Activated CD4-positive, alpha-beta T cell treated with anti-CD3 and anti-CD28 coated beads for 1 hour (primary cell): ENCODE measurements at regions not wholly inside any gene's neighbourhood (a gene's known extent, or its start where the extent isn't known, plus 50 kb on each side); places are given as distances from the start of the nearest gene placed in this dataset.
"Not testable (repeated sequence)": the region's sequence is repeated elsewhere in the genome, so short reads cannot be mapped to it uniquely, and the experiment has no call there.

ENCODE experiments used
- DNase-seq: peaks from one replicate; pipeline ENCODE4 v3.0.0-alpha.2; 2020

GRCh38 chr5:82532075-82532474, 253.9 kb upstream of the RPS23 start:
- not testable (repeated sequence) for DNase-seq

- DNase-seq = no peak
These were observed 248.4 kb upstream of the RPS23 start for GRCh38 chr5:82526540-82526939.

GRCh38 chr5:82525626-82526025, 247.5 kb upstream of the RPS23 start:
- DNase-seq = no peak

GRCh38 chr5:82523633-82524032, 245.5 kb upstream of the RPS23 start:
- no peak for DNase-seq

- no peak for DNase-seq
These were observed 244.7 kb upstream of the RPS23 start for GRCh38 chr5:82522897-82523296.

GRCh38 chr5:82521431-82522051, 243.4 kb upstream of the RPS23 start:
- no peak for DNase-seq

GRCh38 chr5:82519558-82519957, 241.4 kb upstream of the RPS23 start:
- DNase-seq = no peak

- DNase-seq = no peak
These were observed 239.5 kb upstream of the RPS23 start for GRCh38 chr5:82517544-82518075.

GRCh38 chr5:82513738-82514137, 235.6 kb upstream of the RPS23 start:
- no peak for DNase-seq

- no peak for DNase-seq
These were observed 233.9 kb upstream of the RPS23 start for GRCh38 chr5:82512025-82512424.

GRCh38 chr5:82511134-82511533, 233.0 kb upstream of the RPS23 start:
- no peak for DNase-seq

- no peak for DNase-seq
These were observed 231.6 kb upstream of the RPS23 start for GRCh38 chr5:82509762-82510161.

- DNase-seq = not testable (repeated sequence)
These were observed 228.2 kb upstream of the RPS23 start for GRCh38 chr5:82506390-82506789.

- DNase-seq = no peak
These were observed 221.6 kb upstream of the RPS23 start for GRCh38 chr5:82499725-82500244.

GRCh38 chr5:82497242-82497641, 219.1 kb upstream of the RPS23 start:
- no peak for DNase-seq

GRCh38 chr5:82494942-82495341, 216.8 kb upstream of the RPS23 start:
- no peak for DNase-seq

- no peak for DNase-seq
These were observed 215.1 kb upstream of the RPS23 start for GRCh38 chr5:82493221-82493620.

- DNase-seq = no peak
These were observed 213.2 kb upstream of the RPS23 start for GRCh38 chr5:82491397-82491796.

- no peak for DNase-seq
These were observed 211.5 kb upstream of the RPS23 start for GRCh38 chr5:82489683-82490082.

- DNase-seq = no peak
These were observed 209.0 kb upstream of the RPS23 start for GRCh38 chr5:82487131-82487530.

GRCh38 chr5:82480331-82480730, 202.2 kb upstream of the RPS23 start:
- DNase-seq = no peak

- DNase-seq = no peak
These were observed 198.0 kb upstream of the RPS23 start for GRCh38 chr5:82476155-82476554.

GRCh38 chr5:82473262-82473661, 195.1 kb upstream of the RPS23 start:
- no peak for DNase-seq

- no peak for DNase-seq
These were observed 192.2 kb upstream of the RPS23 start for GRCh38 chr5:82470185-82470994.
